PC-9 (cell line): ENCODE measurements at regions not wholly inside any gene's neighbourhood (a gene's known extent, or its start where the extent isn't known, plus 50 kb on each side); places are given as distances from the start of the nearest gene placed in this dataset.

Experiments
- BruUV-seq: library from RNA; stranded (reverse); fragments of 400-500 nt; replicated peaks from 2 replicates; lab custom pipeline; 2021; lab: Mats Ljungman, UMichigan
- CTCF ChIA-PET: fragments of 300-600 bp; sonication (Branson Sonifier 250); formaldehyde crosslinking; loops from one replicate; lab custom pipeline; 2022; ENCODE audit warnings: antibody characterized with exemption; lab: Charles Lee
- POLR2A ChIA-PET: fragments of 300-600 bp; sonication (Branson Sonifier 250); formaldehyde crosslinking; loops from one replicate; lab custom pipeline; 2022; ENCODE audit warnings: antibody characterized with exemption; ENCODE audit not compliant: unreplicated experiment; lab: Charles Lee
- DNase-seq, 2 experiments: peaks; one replicate each; pipeline versions ENCODE4 v3.0.0 to v3.0.0-alpha.2; 2015 to 2022; ENCODE audit warnings: mixed read lengths in 1 of 2
- H2AFZ ChIP-seq: fragments of 200-600 bp; sonication (generic); 2 replicates; pipeline ENCODE4 v1.8.1; 2017; ENCODE audit warnings: antibody characterized with exemption
- H3F3A ChIP-seq: fragments of 200-600 bp; sonication (generic); 2 replicates; pipeline ENCODE4 v1.8.1; 2017; ENCODE audit warnings: antibody characterized with exemption, mild to moderate bottlenecking, low read depth; ENCODE audit not compliant: insufficient read depth
- H3K27ac ChIP-seq: fragments of 200-600 bp; sonication (generic); 2 replicates; pipeline ENCODE4 v1.6.1; 2016; ENCODE audit warnings: mixed run types
- H3K27me3 ChIP-seq: fragments of 200-600 bp; sonication (generic); 2 replicates; pipeline ENCODE4 v1.6.1; 2016; ENCODE audit warnings: low read depth, mixed run types; ENCODE audit not compliant: insufficient read depth
- H3K36me3 ChIP-seq: fragments of 200-600 bp; sonication (generic); 2 replicates; pipeline ENCODE4 v1.6.1; 2016; ENCODE audit warnings: low read depth, mixed run types
- H3K4me1 ChIP-seq: fragments of 200-600 bp; sonication (generic); replicated peaks from 2 replicates; pipeline ENCODE4 v1.6.1; 2016; ENCODE audit warnings: mixed run types; ENCODE audit not compliant: insufficient read depth
- H3K4me2 ChIP-seq: fragments of 200-600 bp; sonication (generic); 2 replicates; pipeline ENCODE4 v1.6.1; 2017; ENCODE audit warnings: mixed run types
- H3K4me3 ChIP-seq: fragments of 200-600 bp; sonication (generic); 2 replicates; pipeline ENCODE4 v1.6.1; 2016; ENCODE audit warnings: mixed run types
- H3K79me2 ChIP-seq: fragments of 200-600 bp; sonication (generic); 2 replicates; pipeline ENCODE4 v1.6.1; 2017; ENCODE audit warnings: low read depth, mixed run types
- H3K9me2 ChIP-seq: fragments of 200-600 bp; sonication (generic); 2 replicates; pipeline ENCODE4 v1.8.1; 2017; ENCODE audit warnings: mild to moderate bottlenecking; ENCODE audit not compliant: insufficient read depth
- H3K9me3 ChIP-seq: fragments of 200-600 bp; sonication (generic); 2 replicates; pipeline ENCODE4 v1.8.1; 2016; ENCODE audit warnings: low read depth; ENCODE audit not compliant: insufficient read depth
- H4K20me1 ChIP-seq: fragments of 200-600 bp; sonication (generic); 2 replicates; pipeline ENCODE4 v1.8.1; 2017; ENCODE audit not compliant: insufficient read depth
- EZH2 ChIP-seq: fragments of 200-600 bp; sonication (generic); IDR thresholded peaks from 2 replicates; pipeline ENCODE4 v1.8.0; 2017; ENCODE audit warnings: antibody characterized with exemption, low read depth
- intact Hi-C: fragments of 100-400 bp; cut with micrococcal nuclease; formaldehyde crosslinking; loops from one replicate; pipeline ENCODE4 v1.10.0; 2022; ENCODE audit not compliant: unreplicated experiment
- TF ChIP-seq, protein P1 (sequence below): fragments of 200-600 bp; sonication (generic); conservative IDR thresholded peaks from 2 replicates; pipeline ENCODE4 v1.6.1; 2017; ENCODE audit warnings: mixed run types, antibody characterized with exemption, mild to moderate bottlenecking, moderate library complexity

DNA sequence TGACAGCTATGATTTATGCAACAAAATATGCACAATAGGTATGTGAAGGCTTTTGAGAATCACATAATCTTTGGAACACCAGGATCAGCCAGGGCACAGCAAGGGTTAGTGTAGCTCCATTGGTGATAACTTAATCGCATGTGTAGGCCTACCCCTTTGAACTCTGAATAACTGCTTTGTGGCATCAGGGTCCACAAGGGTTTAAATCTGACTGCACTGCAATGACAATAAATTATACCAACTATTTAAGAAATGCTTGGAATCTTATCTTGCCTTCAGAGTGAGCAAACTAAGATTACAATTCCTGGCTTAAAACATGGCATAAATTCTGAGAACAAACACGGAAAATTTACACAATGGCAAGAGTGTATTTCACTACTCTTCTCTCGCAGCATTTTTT lies 245.8 kb downstream of the FBXO8 start:
- ChIA-PET CTCF (no interaction called here), POLR2A (no interaction called here)
- Histone ChIP-seq H4K20me1 (no peaks in the 10 kb centered on the region), H3K4me1 (no peaks in the 10 kb centered on the region), H3K27ac (no peak overlapping the region), H3K36me3 (no peaks in the 10 kb centered on the region), H3K4me2 (no peak overlapping the region), H3F3A (no peaks in the 10 kb centered on the region), H3K27me3 (no peaks in the 10 kb centered on the region), H3K9me2 (no peaks in the 10 kb centered on the region), H2AFZ (no peak overlapping the region), H3K4me3 (no peak overlapping the region), H3K79me2 (no peaks in the 10 kb centered on the region), H3K9me3 (no peaks in the 10 kb centered on the region)
- intact Hi-C loops, result no loop called here
- no peak for DNase-seq
- TF ChIP-seq EZH2, result no peak
- TF ChIP-seq, protein P1, sequence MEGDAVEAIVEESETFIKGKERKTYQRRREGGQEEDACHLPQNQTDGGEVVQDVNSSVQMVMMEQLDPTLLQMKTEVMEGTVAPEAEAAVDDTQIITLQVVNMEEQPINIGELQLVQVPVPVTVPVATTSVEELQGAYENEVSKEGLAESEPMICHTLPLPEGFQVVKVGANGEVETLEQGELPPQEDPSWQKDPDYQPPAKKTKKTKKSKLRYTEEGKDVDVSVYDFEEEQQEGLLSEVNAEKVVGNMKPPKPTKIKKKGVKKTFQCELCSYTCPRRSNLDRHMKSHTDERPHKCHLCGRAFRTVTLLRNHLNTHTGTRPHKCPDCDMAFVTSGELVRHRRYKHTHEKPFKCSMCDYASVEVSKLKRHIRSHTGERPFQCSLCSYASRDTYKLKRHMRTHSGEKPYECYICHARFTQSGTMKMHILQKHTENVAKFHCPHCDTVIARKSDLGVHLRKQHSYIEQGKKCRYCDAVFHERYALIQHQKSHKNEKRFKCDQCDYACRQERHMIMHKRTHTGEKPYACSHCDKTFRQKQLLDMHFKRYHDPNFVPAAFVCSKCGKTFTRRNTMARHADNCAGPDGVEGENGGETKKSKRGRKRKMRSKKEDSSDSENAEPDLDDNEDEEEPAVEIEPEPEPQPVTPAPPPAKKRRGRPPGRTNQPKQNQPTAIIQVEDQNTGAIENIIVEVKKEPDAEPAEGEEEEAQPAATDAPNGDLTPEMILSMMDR, result no peak
- no TSS peak for BruUV-seq

DNA sequence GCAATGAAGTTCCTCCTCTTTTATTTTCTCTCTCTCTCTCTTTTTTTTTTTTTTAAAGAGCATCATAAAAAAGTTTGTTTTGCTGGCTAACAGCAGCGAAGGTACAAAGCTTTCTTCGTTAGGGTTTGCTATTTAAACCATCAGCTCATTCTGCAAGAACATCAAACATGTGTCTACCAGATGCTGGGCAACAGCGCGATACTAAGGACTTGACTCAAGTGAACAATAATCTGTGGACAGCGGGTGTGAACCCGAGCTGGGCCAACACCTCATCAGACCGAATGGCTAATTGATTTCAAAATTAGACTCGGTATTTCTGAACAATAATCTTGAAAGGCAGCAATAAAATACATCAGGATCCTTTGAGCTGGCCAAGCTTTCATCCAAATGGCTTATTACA lies 246.4 kb downstream of the FBXO8 start:
- H3K4me3 ChIP-seq, result no peak overlapping the region
- DNase-seq, result no peak
- H3K9me3 ChIP-seq, result no peaks in the 10 kb centered on the region
- no peaks in the 10 kb centered on the region for H3K4me1 ChIP-seq
- no peak overlapping the region for H3K27ac ChIP-seq
- no peak overlapping the region for H3K4me2 ChIP-seq
- ChIA-PET CTCF (no interaction called here), POLR2A (no interaction called here)
- no peaks in the 10 kb centered on the region for H3K36me3 ChIP-seq
- no peaks in the 10 kb centered on the region for H3K79me2 ChIP-seq
- BruUV-seq, result no TSS peak
- H3K27me3 ChIP-seq, result no peaks in the 10 kb centered on the region
- H3F3A ChIP-seq, result no peaks in the 10 kb centered on the region
- H3K9me2 ChIP-seq, result no peaks in the 10 kb centered on the region
- intact Hi-C loops, result no loop called here
- H2AFZ ChIP-seq, result no peak overlapping the region
- H4K20me1 ChIP-seq, result no peaks in the 10 kb centered on the region
- no peak for TF ChIP-seq EZH2
- TF ChIP-seq, protein P1, result no peak

DNA sequence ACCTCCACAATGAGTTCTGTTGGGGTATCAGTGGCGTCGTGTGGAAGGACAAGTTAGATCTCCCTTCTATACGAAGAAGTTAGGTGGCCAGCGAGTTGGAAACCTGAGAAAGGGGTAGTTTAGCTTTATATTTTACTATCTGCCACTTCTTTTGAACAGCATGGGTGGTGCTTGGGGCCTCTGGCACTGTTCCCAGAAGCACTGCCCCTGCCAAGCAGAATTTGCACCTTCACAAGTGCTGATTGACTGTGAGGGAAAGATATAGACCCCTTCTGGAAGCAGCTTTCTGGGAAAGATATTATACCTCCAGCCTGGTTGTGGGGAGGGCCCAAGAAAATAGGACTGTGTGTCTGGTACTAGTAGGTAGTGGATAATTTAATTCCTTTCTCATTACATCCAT lies 246.9 kb downstream of the FBXO8 start:
- CTCF ChIA-PET, result no interaction called here
- no peaks in the 10 kb centered on the region for H3K36me3 ChIP-seq
- BruUV-seq, result no TSS peak
- no peaks in the 10 kb centered on the region for H3K4me1 ChIP-seq
- H3K27ac ChIP-seq, result no peak overlapping the region
- intact Hi-C loops, result no loop called here
- H3F3A ChIP-seq, result no peaks in the 10 kb centered on the region
- TF ChIP-seq EZH2, result no peak
- TF ChIP-seq, protein P1, result no peak
- H3K9me2 ChIP-seq, result no peaks in the 10 kb centered on the region
- DNase-seq, result no peak
- POLR2A ChIA-PET, result no interaction called here
- H3K79me2 ChIP-seq, result no peaks in the 10 kb centered on the region
- H3K4me3 ChIP-seq, result no peak overlapping the region
- no peak overlapping the region for H2AFZ ChIP-seq
- no peaks in the 10 kb centered on the region for H3K9me3 ChIP-seq
- no peak overlapping the region for H3K4me2 ChIP-seq
- no peaks in the 10 kb centered on the region for H3K27me3 ChIP-seq
- H4K20me1 ChIP-seq, result no peaks in the 10 kb centered on the region
